CD4-positive, alpha-beta T cell (primary cell): ENCODE measurements at regions not wholly inside any gene's neighbourhood (a gene's known extent, or its start where the extent isn't known, plus 50 kb on each side); places are given as distances from the start of the nearest gene placed in this dataset.
"Not testable (repeated sequence)": the region's sequence is repeated elsewhere in the genome, so short reads cannot be mapped to it uniquely, and the experiment has no call there.

Source experiments
- ATAC-seq: fragments of 200-7000 bp; cut with Tn5 transposase; one replicate; pipeline ENCODE4 v1.10.0; 2022; ENCODE audit warnings: mild to moderate bottlenecking; ENCODE audit not compliant: poor library complexity
- CTCF ChIA-PET: fragments of 350-600 bp; sonication (Branson Sonifier 250); formaldehyde crosslinking; loops from one replicate; lab custom pipeline; 2021; ENCODE audit warnings: antibody characterized with exemption, inconsistent platforms; lab: Charles Lee
- POLR2A ChIA-PET: fragments of 350-600 bp; sonication (Branson Sonifier 250); formaldehyde crosslinking; loops from one replicate; lab custom pipeline; 2021; ENCODE audit warnings: antibody characterized with exemption, inconsistent platforms; lab: Charles Lee
- DNase-seq, 14 experiments: peaks; one replicate each; pipeline ENCODE4 v3.0.0-alpha.2; 2013 to 2020; ENCODE audit warnings: mixed read lengths in 2 of 14
- H3K27ac ChIP-seq, 2 donors: one replicate each; pipeline versions ENCODE4 v1.5.1 to v1.7.0; 2013; ENCODE audit warnings: low read length in 2 of 2, low read depth in 1 of 2, mild to moderate bottlenecking in 1 of 2
- H3K27me3 ChIP-seq, 2 experiments: 1 replicate in 1 of 2; 2 replicates in 1 of 2; pipeline versions ENCODE4 v1.6.1 to v1.7.0; 2013; ENCODE audit warnings: low read length in 2 of 2, control low read depth in 1 of 2, mild to moderate bottlenecking in 1 of 2, moderate library complexity in 1 of 2; ENCODE audit not compliant: insufficient read depth in 2 of 2, control insufficient read depth in 1 of 2
- H3K36me3 ChIP-seq: one replicate; pipeline ENCODE4 v1.6.1; 2013; ENCODE audit warnings: low read length, control low read depth; ENCODE audit not compliant: insufficient read depth
- H3K4me1 ChIP-seq: one replicate; pipeline ENCODE4 v1.6.1; 2013; ENCODE audit warnings: low read length, control low read depth; ENCODE audit not compliant: insufficient read depth
- H3K4me3 ChIP-seq: one replicate; pipeline ENCODE4 v1.5.1; 2013; ENCODE audit warnings: mild to moderate bottlenecking, low read length, moderate library complexity
- H3K9me3 ChIP-seq, 2 experiments: 1 replicate in 1 of 2; 2 replicates in 1 of 2; pipeline versions ENCODE4 v1.6.1 to v1.7.0; 2013; ENCODE audit warnings: low read length in 2 of 2, mild to moderate bottlenecking in 2 of 2, control low read depth in 1 of 2, moderate library complexity in 1 of 2; ENCODE audit not compliant: control insufficient read depth in 1 of 2, insufficient read depth in 1 of 2
- H3K27ac Mint-ChIP-seq: one replicate; pipeline ENCODE4 v1.8.0; 2020; ENCODE audit warnings: mixed read lengths
- H3K27me3 Mint-ChIP-seq: one replicate; pipeline ENCODE4 v1.8.0; 2021; ENCODE audit warnings: mixed read lengths
- H3K36me3 Mint-ChIP-seq: one replicate; pipeline ENCODE4 v1.8.0; 2021; ENCODE audit warnings: low read depth, mixed read lengths
- H3K4me1 Mint-ChIP-seq: one replicate; pipeline ENCODE4 v1.8.0; 2021; ENCODE audit warnings: low read depth, mixed read lengths
- H3K4me3 Mint-ChIP-seq: one replicate; pipeline ENCODE4 v1.8.0; 2020; ENCODE audit warnings: mild to moderate bottlenecking, mixed read lengths
- H3K9me3 Mint-ChIP-seq: one replicate; pipeline ENCODE4 v1.8.0; 2020; ENCODE audit warnings: mixed read lengths
- intact Hi-C, 2 experiments: fragments of 100-400 bp; cut with DNase I in 1 of 2; cut with micrococcal nuclease in 1 of 2; formaldehyde crosslinking; loops; one replicate each; pipeline versions ENCODE4 v1.15.1 to v1.9.0; 2023 to 2025; cut with DNase I, micrococcal nuclease
- TF ChIP-seq, protein P1 (sequence below): fragments of 200-600 bp; IDR thresholded peaks from one replicate; pipeline ENCODE4 v1.8.0; 2022; ENCODE audit warnings: antibody characterized with exemption, mild to moderate bottlenecking

DNA sequence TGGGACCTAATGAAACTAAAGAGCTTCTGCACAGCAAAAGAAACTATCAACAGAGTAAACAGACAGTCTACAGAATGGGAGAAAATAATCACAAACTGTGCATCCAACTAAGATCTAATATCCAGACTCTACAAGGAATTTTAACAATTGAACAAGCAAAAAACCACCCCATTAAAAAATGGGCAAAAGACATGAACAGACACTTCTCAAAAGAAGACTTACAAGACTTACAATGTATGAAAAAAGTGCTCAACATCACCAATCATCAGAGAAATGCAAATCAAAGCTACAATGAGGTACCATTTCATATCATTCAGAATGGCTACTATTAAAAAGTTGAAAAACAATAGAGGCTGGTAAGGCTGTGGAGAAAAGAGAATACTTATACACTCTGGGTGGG is 58.0 kb downstream of the SHOC1 start:
- no peaks in the 10 kb centered on the region for H3K4me1 Mint-ChIP-seq
- H3K27me3 Mint-ChIP-seq: no peaks in the 10 kb centered on the region
- no peak overlapping the region for H3K27ac ChIP-seq
- no peak overlapping the region for H3K27ac Mint-ChIP-seq
- no peaks in the 10 kb centered on the region for H3K36me3 ChIP-seq
- H3K27me3 ChIP-seq: no peaks in the 10 kb centered on the region
- intact Hi-C loops: no loop called here
- no peak overlapping the region for H3K4me3 ChIP-seq
- DNase-seq: no peak
- ChIA-PET POLR2A (no interaction called here), CTCF (no interaction called here)
- TF ChIP-seq, protein P1, sequence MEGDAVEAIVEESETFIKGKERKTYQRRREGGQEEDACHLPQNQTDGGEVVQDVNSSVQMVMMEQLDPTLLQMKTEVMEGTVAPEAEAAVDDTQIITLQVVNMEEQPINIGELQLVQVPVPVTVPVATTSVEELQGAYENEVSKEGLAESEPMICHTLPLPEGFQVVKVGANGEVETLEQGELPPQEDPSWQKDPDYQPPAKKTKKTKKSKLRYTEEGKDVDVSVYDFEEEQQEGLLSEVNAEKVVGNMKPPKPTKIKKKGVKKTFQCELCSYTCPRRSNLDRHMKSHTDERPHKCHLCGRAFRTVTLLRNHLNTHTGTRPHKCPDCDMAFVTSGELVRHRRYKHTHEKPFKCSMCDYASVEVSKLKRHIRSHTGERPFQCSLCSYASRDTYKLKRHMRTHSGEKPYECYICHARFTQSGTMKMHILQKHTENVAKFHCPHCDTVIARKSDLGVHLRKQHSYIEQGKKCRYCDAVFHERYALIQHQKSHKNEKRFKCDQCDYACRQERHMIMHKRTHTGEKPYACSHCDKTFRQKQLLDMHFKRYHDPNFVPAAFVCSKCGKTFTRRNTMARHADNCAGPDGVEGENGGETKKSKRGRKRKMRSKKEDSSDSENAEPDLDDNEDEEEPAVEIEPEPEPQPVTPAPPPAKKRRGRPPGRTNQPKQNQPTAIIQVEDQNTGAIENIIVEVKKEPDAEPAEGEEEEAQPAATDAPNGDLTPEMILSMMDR: no peak
- H3K4me1 ChIP-seq: no peaks in the 10 kb centered on the region
- no peaks in the 10 kb centered on the region for H3K9me3 Mint-ChIP-seq
- H3K4me3 Mint-ChIP-seq: no peak overlapping the region
- no peaks in the 10 kb centered on the region for H3K9me3 ChIP-seq
- H3K36me3 Mint-ChIP-seq: no peaks in the 10 kb centered on the region
- ATAC-seq: no peak

DNA sequence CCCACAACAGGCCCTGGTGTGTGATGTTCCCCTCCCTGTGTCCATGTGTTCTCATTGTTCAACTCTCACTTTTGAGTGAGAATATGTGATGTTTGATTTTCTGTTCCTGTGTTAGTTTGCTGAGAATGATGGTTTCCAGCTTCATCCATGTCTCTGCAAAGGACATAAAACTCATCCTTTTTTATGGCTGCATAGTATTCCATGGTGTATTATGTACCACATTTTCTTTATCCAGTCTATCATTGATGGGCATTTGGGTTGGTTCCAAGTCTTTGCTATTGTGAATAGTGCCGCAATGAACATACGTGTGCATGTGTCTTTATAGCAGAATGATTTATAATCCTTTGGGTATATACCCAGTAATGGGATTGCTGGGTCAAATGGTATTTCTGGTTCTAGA is 59.4 kb downstream of the SHOC1 start:
- ATAC-seq, H3K4me1 ChIP-seq, H3K4me3 Mint-ChIP-seq, H3K36me3 ChIP-seq, H3K4me1 Mint-ChIP-seq, H3K9me3 ChIP-seq, H3K27me3 ChIP-seq, H3K27ac Mint-ChIP-seq, CTCF ChIA-PET, H3K9me3 Mint-ChIP-seq, POLR2A ChIA-PET, H3K4me3 ChIP-seq, intact Hi-C loops, H3K27me3 Mint-ChIP-seq, H3K27ac ChIP-seq, H3K36me3 Mint-ChIP-seq, DNase-seq: not testable (repeated sequence)

DNA sequence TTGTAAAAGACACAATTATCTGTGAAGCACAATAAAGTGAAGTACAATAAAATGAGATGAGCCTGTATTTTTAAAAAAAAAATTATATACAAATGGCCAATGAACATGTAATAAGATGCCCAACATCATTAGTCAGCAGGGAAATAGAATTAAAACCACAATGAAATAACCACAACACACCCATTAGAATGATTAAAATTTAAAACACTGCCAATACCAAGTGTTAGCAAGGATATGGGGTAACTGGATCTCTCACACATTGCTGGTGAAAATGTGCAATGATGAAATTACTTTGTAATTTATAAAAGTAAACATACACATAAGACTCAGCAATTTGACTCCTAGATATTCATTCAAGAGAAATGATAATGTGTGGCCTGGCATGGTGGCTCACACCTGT is 62.8 kb downstream of the SHOC1 start:
- Histone ChIP-seq H3K9me3 (peaks cover 0 to 4% of the 10 kb centered on the region in 2 experiments), H3K4me1 (no peaks in the 10 kb centered on the region), H3K27me3 (no peaks in the 10 kb centered on the region), H3K27ac (no peak overlapping the region), H3K36me3 (peaks cover 3% of the 10 kb centered on the region), H3K4me3 (no peak overlapping the region)
- Mint-ChIP-seq H3K36me3 (peaks cover 33% of the 10 kb centered on the region), H3K27me3 (no peaks in the 10 kb centered on the region), H3K27ac (no peak overlapping the region), H3K4me3 (no peak overlapping the region), H3K9me3 (peaks cover 11% of the 10 kb centered on the region), H3K4me1 (no peaks in the 10 kb centered on the region)
- POLR2A ChIA-PET: no interaction called here
- ATAC-seq: no peak
- DNase-seq: no peak
- TF ChIP-seq, protein P1: no peak
- intact Hi-C loops: no loop called here
- CTCF ChIA-PET: no interaction called here

DNA sequence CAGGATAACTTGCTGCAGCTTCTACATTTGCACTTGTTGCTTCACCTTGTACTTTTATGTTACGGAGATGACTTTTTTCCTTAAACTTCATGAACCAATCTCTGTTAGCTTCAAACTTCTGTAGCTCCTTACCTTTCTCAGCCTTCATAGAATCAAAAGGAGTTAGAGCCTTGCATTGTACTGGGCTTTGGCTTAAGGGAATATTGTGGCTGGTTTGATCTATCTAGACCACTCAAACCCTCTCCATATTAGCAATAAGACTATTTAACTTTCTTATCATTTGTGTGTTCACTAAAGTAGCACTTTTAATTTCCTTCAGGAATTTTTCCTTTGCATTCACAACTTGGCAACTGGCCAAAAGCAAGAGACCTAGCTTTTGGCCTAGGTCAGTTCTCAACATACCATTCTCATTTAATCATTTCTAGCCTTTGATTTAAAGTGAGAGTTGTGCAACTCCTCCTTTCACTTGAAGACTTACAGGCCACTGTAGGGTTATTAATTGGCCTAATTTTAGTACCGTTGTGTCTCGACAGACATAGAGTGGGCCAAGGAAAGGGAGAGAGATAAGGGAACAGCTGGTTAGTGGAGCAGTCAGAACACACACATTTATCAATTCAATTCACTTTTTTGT is 63.7 kb downstream of the SHOC1 start:
- POLR2A ChIA-PET: no interaction called here
- H3K36me3 Mint-ChIP-seq: peaks cover 33% of the 10 kb centered on the region
- no peak overlapping the region for H3K4me3 Mint-ChIP-seq
- Histone ChIP-seq H3K27me3 (no peaks in the 10 kb centered on the region), H3K4me3 (no peak overlapping the region), H3K4me1 (no peaks in the 10 kb centered on the region), H3K9me3 (peaks cover 0 to 4% of the 10 kb centered on the region in 2 experiments), H3K27ac (no peak overlapping the region), H3K36me3 (peaks cover 3% of the 10 kb centered on the region)
- DNase-seq: no peak
- TF ChIP-seq, protein P1: no peak
- peaks cover 11% of the 10 kb centered on the region for H3K9me3 Mint-ChIP-seq
- no peaks in the 10 kb centered on the region for H3K27me3 Mint-ChIP-seq
- CTCF ChIA-PET: no interaction called here
- no peak for ATAC-seq
- H3K4me1 Mint-ChIP-seq: no peaks in the 10 kb centered on the region
- intact Hi-C loops: no loop called here
- no peak overlapping the region for H3K27ac Mint-ChIP-seq
